Neural cell (in vitro differentiated cells): ENCODE measurements at regions not wholly inside any gene's neighbourhood (a gene's known extent, or its start where the extent isn't known, plus 50 kb on each side); places are given as distances from the start of the nearest gene placed in this dataset.

Source experiments
- H2AFZ ChIP-seq: fragments of 200-600, 300-800 bp; sonication (generic), shearing (Covaris generic); 2 replicates; pipeline ENCODE4 v1.6.0; 2014; ENCODE audit warnings: low read depth, mild to moderate bottlenecking, antibody characterized with exemption, low read length, moderate library complexity
- H3F3A ChIP-seq: fragments of 200-600 bp; shearing (Covaris generic); 2 replicates; pipeline ENCODE4 v1.6.1; 2016; ENCODE audit warnings: mild to moderate bottlenecking, moderate library complexity, mixed read lengths, antibody characterized with exemption, low read length; ENCODE audit not compliant: insufficient read depth, poor library complexity, severe bottlenecking
- H3K27ac ChIP-seq: fragments of 200-600, 300-800 bp; sonication (generic), shearing (Covaris generic); 2 replicates; pipeline ENCODE4 v1.5.1; 2014; ENCODE audit warnings: mild to moderate bottlenecking, low read length, moderate library complexity
- H3K27me3 ChIP-seq: fragments of 300-800, 200-600 bp; sonication (generic), shearing (Covaris generic); 2 replicates; pipeline ENCODE4 v1.6.0; 2014; ENCODE audit warnings: mild to moderate bottlenecking, low read depth, low read length, moderate library complexity; ENCODE audit not compliant: insufficient read depth
- H3K36me3 ChIP-seq: fragments of 300-800, 200-600 bp; sonication (generic), shearing (Covaris generic); 2 replicates; pipeline ENCODE4 v1.5.1; 2014; ENCODE audit warnings: mild to moderate bottlenecking, antibody characterized with exemption, low read length, moderate library complexity; ENCODE audit not compliant: insufficient read depth
- H3K4me2 ChIP-seq: fragments of 300-800, 200-600 bp; sonication (generic), shearing (Covaris generic); 2 replicates; pipeline ENCODE4 v1.6.0; 2014; ENCODE audit warnings: mild to moderate bottlenecking, low read length
- H3K4me3 ChIP-seq: fragments of 300-800, 200-600 bp; sonication (generic), shearing (Covaris generic); 2 replicates; pipeline ENCODE4 v1.5.1; 2014; ENCODE audit warnings: mild to moderate bottlenecking, low read length, moderate library complexity
- H3K79me2 ChIP-seq: fragments of 200-600 bp; shearing (Covaris generic); replicated peaks from 2 replicates; pipeline ENCODE4 v1.6.0; 2014; ENCODE audit warnings: mild to moderate bottlenecking, low read length, moderate library complexity; ENCODE audit not compliant: insufficient read depth
- H3K9ac ChIP-seq: fragments of 300-800, 200-600 bp; sonication (generic), shearing (Covaris generic); 2 replicates; pipeline ENCODE4 v1.6.1; 2016; ENCODE audit warnings: mild to moderate bottlenecking, low read length, mixed read lengths
- H3K9me2 ChIP-seq: fragments of 200-600 bp; shearing (Covaris generic); 2 replicates; pipeline ENCODE4 v1.6.1; 2016; ENCODE audit warnings: mild to moderate bottlenecking, low read length, mixed read lengths; ENCODE audit not compliant: insufficient read depth
- H3K9me3 ChIP-seq: fragments of 200-600, 300-800 bp; sonication (generic), shearing (Covaris generic); 2 replicates; pipeline ENCODE4 v1.6.1; 2016; ENCODE audit warnings: mild to moderate bottlenecking, mixed run types, low read length, moderate library complexity, mixed read lengths
- H4K20me1 ChIP-seq: fragments of 200-600 bp; shearing (Covaris generic); 2 replicates; pipeline ENCODE4 v1.6.1; 2016; ENCODE audit warnings: mild to moderate bottlenecking, mixed run types; ENCODE audit not compliant: insufficient read depth
- EP300 ChIP-seq: fragments of 450-650 bp; conservative IDR thresholded peaks from 2 replicates; pipeline ENCODE4 v1.6.1; 2014; ENCODE audit warnings: antibody characterized with exemption, mild to moderate bottlenecking, moderate library complexity; ENCODE audit not compliant: poor library complexity, severe bottlenecking
- EZH2 ChIP-seq: fragments of 200-600, 300-800 bp; shearing (Covaris generic), sonication (generic); IDR thresholded peaks from 2 replicates; pipeline ENCODE4 v1.6.1; 2014; ENCODE audit warnings: antibody characterized with exemption, low read length, borderline replicate concordance, mild to moderate bottlenecking; ENCODE audit not compliant: insufficient read depth, poor library complexity, severe bottlenecking
- MXI1 ChIP-seq: fragments of 450-650 bp; conservative IDR thresholded peaks from 2 replicates; pipeline ENCODE4 v1.6.1; 2014; ENCODE audit warnings: antibody characterized with exemption, mild to moderate bottlenecking; ENCODE audit not compliant: poor library complexity, severe bottlenecking
- POLR2AphosphoS5 ChIP-seq: IDR thresholded peaks from 2 replicates; pipeline ENCODE4 v1.6.1; 2012
- RAD21 ChIP-seq: fragments of 450-650 bp; conservative IDR thresholded peaks from 2 replicates; pipeline ENCODE4 v1.6.1; 2014; ENCODE audit warnings: antibody characterized with exemption, mild to moderate bottlenecking, moderate library complexity
- SMC3 ChIP-seq: fragments of 450-650 bp; conservative IDR thresholded peaks from 2 replicates; pipeline ENCODE4 v1.6.1; 2014; ENCODE audit warnings: antibody characterized with exemption, mild to moderate bottlenecking, moderate library complexity; ENCODE audit not compliant: poor library complexity
- TAF1 ChIP-seq: IDR thresholded peaks from 2 replicates; pipeline ENCODE4 v1.6.1; 2012; ENCODE audit warnings: low read depth
- TF ChIP-seq, protein P1 (sequence below): fragments of 450-650 bp; IDR thresholded peaks from 2 replicates; pipeline ENCODE4 v1.5.1; 2014; ENCODE audit warnings: antibody characterized with exemption, mild to moderate bottlenecking, moderate library complexity; ENCODE audit not compliant: poor library complexity, severe bottlenecking
- TF ChIP-seq, protein P2 (sequence below): IDR thresholded peaks from 2 replicates; pipeline ENCODE4 v1.6.1; 2012; ENCODE audit warnings: borderline replicate concordance

DNA sequence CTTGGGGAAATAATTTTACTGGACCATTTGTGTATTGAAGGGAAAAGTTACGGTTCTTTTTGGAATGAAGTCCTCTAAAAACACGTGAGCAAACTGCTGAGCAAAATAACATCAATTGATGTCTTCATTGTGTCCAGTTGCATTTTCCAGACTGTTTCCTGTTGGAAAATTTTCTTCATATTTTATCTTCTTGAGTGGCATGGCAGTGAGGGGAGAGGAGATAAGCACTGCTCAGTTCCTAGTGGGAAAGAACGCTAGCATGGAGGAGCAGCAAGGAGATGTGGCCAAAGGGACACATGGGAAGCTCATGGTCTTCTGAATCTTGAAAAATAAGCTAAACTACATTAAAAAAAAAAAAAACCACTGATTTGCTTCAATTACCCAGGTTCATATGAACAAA is 776.0 kb downstream of the TFAP2A start:
- Histone ChIP-seq H3K27me3 (no peaks in the 10 kb centered on the region), H3K79me2 (no peaks in the 10 kb centered on the region), H3K36me3 (no peaks in the 10 kb centered on the region), H3K9ac (no peak overlapping the region), H3K4me3 (no peak overlapping the region), H3F3A (no peaks in the 10 kb centered on the region), H3K27ac (no peak overlapping the region), H2AFZ (no peak overlapping the region), H3K4me2 (no peak overlapping the region), H4K20me1 (no peaks in the 10 kb centered on the region), H3K9me2 (no peaks in the 10 kb centered on the region), H3K9me3 (no peaks in the 10 kb centered on the region)
- TF ChIP-seq EZH2 = no peak
- TF ChIP-seq, protein P1, sequence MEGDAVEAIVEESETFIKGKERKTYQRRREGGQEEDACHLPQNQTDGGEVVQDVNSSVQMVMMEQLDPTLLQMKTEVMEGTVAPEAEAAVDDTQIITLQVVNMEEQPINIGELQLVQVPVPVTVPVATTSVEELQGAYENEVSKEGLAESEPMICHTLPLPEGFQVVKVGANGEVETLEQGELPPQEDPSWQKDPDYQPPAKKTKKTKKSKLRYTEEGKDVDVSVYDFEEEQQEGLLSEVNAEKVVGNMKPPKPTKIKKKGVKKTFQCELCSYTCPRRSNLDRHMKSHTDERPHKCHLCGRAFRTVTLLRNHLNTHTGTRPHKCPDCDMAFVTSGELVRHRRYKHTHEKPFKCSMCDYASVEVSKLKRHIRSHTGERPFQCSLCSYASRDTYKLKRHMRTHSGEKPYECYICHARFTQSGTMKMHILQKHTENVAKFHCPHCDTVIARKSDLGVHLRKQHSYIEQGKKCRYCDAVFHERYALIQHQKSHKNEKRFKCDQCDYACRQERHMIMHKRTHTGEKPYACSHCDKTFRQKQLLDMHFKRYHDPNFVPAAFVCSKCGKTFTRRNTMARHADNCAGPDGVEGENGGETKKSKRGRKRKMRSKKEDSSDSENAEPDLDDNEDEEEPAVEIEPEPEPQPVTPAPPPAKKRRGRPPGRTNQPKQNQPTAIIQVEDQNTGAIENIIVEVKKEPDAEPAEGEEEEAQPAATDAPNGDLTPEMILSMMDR = no peak
- TF ChIP-seq MXI1 = no peak
- TF ChIP-seq, protein P2, sequence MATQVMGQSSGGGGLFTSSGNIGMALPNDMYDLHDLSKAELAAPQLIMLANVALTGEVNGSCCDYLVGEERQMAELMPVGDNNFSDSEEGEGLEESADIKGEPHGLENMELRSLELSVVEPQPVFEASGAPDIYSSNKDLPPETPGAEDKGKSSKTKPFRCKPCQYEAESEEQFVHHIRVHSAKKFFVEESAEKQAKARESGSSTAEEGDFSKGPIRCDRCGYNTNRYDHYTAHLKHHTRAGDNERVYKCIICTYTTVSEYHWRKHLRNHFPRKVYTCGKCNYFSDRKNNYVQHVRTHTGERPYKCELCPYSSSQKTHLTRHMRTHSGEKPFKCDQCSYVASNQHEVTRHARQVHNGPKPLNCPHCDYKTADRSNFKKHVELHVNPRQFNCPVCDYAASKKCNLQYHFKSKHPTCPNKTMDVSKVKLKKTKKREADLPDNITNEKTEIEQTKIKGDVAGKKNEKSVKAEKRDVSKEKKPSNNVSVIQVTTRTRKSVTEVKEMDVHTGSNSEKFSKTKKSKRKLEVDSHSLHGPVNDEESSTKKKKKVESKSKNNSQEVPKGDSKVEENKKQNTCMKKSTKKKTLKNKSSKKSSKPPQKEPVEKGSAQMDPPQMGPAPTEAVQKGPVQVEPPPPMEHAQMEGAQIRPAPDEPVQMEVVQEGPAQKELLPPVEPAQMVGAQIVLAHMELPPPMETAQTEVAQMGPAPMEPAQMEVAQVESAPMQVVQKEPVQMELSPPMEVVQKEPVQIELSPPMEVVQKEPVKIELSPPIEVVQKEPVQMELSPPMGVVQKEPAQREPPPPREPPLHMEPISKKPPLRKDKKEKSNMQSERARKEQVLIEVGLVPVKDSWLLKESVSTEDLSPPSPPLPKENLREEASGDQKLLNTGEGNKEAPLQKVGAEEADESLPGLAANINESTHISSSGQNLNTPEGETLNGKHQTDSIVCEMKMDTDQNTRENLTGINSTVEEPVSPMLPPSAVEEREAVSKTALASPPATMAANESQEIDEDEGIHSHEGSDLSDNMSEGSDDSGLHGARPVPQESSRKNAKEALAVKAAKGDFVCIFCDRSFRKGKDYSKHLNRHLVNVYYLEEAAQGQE = no peak
- no peak for TF ChIP-seq TAF1
- no peak for TF ChIP-seq SMC3
- no peak for TF ChIP-seq EP300
- no peak for TF ChIP-seq RAD21
- no peak for TF ChIP-seq POLR2AphosphoS5

GRCh38 chr6:9634776-9635175 is 780.1 kb downstream of the TFAP2A start:
- Histone ChIP-seq H3F3A (no peaks in the 10 kb centered on the region), H3K27ac (no peak overlapping the region), H2AFZ (no peak overlapping the region), H3K4me3 (no peak overlapping the region), H3K79me2 (no peaks in the 10 kb centered on the region), H3K9me2 (no peaks in the 10 kb centered on the region), H3K27me3 (no peaks in the 10 kb centered on the region), H3K36me3 (no peaks in the 10 kb centered on the region), H3K9me3 (peaks cover 8% of the 10 kb centered on the region), H3K4me2 (no peak overlapping the region), H3K9ac (no peak overlapping the region), H4K20me1 (no peaks in the 10 kb centered on the region)
- TF ChIP-seq RAD21 (no peak), POLR2AphosphoS5 (peak; percentile 53), TAF1 (no peak), EP300 (peak; percentile 82), MXI1 (no peak)
- TF ChIP-seq, protein P1 = no peak
- TF ChIP-seq, protein P2 = peak; percentile 33
